Dermis microvascular lymphatic vessel endothelial cell (primary cell): ENCODE measurements at regions not wholly inside any gene's neighbourhood (a gene's known extent, or its start where the extent isn't known, plus 50 kb on each side); places are given as distances from the start of the nearest gene placed in this dataset.
"Not testable (repeated sequence)": the region's sequence is repeated elsewhere in the genome, so short reads cannot be mapped to it uniquely, and the experiment has no call there.

Experiments used
- DNase-seq, 2 donors: peaks; one replicate each; pipeline versions ENCODE4 v3.0.0 to v3.0.0-alpha.2; 2010; ENCODE audit warnings: low read depth in 2 of 2

DNA sequence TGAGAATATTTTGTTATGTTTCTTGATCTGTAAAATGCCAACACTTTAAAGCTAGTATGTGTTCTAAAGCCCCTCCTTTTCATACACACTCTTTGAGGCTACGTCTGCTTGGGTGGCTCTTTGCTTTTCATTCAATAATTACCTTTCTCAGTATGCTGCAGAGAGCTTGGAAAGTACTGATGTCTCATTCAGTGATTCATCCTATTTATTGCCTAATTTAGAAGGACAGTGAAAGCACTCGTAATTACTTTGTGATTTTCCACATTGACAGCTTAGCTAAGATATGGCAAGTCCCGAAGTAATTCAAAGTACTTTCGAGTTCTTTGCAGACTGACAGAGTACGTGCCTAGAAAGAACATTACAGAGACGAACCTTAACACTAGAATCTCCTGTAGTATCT lies 57.2 kb downstream of the BMP15 start:
- DNase-seq = no peak

GRCh38 chrX:50968871-50969635 lies 58.5 kb downstream of the BMP15 start:
- not testable (repeated sequence) for DNase-seq

DNA sequence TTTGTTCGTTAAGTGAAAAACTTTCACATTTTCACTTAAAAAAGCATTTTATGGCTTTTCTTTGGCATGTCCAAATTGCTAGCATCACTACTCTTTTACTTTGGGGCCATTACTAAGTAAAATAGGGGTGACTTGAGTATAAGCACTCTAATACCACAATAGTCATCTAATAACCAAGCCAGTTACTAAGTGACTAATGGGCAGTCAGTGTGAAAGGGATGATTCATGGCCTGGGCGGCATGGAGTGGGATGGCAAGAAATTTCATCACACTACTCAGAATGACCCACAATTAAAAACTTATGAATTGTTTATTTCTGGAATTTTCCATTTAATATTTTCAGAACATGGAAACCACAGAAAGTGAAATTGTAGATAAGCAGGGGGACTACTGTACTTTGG lies 60.9 kb downstream of the BMP15 start:
- no peak for DNase-seq

DNA sequence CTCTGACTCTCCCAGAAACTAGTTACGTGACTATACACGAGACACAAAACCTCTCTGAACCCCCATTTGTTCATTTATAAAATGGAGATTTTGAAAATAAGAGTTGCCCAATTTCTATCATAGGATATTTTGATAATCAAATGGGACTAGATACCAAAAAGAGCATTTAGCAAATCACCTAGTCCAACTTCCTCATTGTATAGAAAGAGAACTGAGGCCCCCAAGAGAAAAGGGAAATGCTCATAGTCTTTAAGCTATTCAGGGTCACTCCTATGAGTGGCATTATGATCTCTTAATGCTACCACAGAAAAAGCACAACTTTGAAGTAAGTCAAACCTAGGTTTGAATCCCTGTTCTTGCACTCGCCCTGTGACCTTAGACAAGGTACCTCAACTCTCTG lies 62.7 kb downstream of the BMP15 start:
- no peak for DNase-seq

DNA sequence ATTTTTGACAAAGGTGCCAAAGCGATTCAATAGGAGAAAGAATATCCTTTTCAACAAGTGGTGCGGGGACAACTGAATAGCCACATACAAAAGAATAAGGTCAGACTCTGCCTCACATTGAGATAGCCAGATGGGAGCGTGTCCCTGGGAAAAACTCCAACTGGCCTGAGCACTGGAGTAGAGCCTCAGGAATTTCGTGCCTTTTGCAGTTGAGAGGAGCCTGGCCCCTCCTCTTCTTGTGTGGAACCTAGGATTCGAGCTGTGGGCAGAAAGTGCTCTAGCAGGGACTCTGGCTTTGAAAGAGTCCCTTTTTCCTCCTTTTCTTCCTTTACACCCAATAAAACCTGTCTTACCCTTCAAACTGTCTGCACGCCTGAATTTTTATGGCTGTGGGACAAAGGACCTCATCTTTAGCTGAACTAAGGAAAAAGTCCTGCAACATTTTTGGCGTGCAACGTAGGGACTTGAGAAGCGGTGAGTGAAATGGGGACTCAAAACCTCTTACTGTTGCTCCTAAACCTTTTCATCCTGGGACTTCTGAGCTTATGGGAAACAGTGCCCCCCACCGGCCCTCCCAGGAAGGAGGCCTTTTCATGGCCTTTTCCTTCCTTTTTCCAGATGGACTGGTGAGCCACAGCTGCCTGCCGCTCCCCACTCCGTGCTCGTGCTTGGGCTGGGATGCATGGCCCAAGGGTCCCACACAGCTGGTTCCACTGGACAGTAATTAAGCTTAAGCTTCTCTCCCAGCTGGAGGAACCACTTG lies 68.6 kb downstream of the BMP15 start:
- no peak for DNase-seq

- no peak for DNase-seq
These were observed 69.7 kb downstream of the BMP15 start for GRCh38 chrX:50980251-50980650.

DNA sequence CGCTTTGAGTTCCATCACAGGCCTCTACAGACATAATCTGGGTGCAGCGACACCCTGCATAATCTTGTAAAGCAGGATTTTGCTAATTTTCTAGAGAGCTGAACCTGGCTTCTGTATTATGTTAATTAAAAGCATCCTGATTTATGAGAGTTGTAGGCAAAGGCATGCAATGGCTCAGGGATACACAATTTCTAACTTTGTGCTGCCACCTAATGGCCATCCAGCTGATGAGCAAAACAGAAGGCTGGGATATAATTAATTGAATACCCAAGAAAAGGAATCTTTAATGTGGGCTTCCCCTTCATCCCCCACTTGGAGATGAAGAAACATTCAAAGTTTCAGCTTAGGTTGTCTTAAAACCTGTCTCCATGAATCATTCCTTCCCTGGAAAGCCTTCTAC lies 78.1 kb downstream of the BMP15 start:
- peak in 1 of 2 donors; percentile 28 for DNase-seq

GRCh38 chrX:50996930-50997329 lies 86.4 kb downstream of the BMP15 start:
- no peak for DNase-seq

- DNase-seq = not testable (repeated sequence)
These were observed 89.8 kb downstream of the BMP15 start for GRCh38 chrX:51000384-51000783.

DNA sequence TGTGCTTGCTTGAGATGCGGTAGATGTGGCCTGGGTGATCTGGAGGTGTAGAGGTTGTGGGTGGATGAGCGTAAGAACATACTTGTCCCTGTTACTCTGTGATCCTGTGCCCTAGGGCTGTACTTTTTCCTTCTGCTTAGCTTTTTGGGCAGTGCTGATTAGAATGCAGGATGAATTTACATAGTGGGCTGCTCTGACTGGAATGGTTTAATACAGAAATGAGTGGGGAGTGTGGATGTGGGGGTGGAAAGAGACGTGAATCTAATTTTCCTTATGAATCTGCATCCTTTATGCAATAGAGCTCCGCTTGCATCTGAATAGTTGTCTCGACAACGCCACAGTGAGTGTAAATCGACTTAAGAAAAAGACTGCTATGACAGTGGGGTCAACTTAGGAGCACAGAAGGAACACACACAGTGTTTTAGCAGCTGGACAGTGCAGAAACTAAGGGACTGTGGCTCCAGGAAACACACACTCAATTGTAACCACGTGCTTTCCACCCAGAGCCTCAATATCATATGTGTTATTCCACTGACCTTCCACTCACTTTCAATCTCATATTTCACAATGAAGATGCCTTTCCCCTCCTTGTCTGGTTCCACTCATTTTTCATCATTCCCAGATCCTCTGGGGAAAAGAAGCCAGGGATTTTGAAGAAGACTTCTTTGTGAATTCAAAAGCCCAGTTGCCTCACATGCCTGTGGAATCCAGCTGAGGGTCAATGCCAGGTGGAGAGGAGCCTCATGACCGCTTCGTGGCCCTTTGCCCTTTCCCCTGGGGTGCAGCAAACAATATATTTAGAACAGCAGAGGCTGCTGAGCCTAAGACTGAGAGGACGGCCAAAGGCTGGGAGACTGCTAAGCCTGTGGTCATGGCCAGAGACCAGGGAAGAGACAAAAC lies 91.4 kb downstream of the BMP15 start:
- not testable (repeated sequence) for DNase-seq

GRCh38 chrX:51006064-51006463 lies 95.5 kb downstream of the BMP15 start:
- no peak for DNase-seq

GRCh38 chrX:51024106-51024696 lies 113.7 kb downstream of the BMP15 start:
- no peak for DNase-seq

DNA sequence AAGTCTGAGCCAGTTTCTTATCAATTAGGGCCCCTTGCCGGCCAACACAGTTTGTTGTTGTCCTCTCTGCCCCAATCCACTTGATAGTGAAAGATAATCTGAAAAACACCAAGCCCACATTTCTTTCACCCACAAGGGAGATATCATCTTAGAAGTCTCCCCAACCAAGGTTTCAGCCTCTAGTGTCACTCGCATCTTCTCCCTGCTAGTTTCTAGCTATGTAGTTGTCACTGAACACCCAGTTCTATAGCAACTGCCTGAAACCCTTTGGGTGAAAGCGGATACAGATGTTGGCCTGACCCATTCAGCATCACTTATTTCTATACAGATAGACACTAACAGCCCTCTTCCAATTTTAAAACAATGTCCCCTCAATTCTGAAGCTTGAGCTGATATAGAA lies 116.3 kb downstream of the BMP15 start:
- DNase-seq = no peak

DNA sequence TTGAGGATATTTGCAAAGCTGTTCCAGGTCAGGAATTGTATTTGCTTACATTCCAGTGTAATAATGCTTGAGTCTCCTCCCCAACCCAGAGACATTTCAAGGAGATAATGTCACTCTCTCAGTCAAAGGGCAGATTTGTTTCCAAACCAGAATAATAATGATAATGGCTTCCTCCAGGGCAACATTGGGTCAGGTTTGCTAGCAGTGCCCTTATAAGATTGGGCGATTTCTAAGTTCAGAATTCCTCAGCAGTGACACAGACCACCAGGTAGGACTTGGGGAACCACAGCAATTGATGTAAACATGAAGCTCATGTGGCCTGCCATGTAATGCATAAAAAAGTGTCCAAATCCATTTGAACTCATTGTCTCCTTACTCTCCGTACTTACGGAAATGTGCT lies 125.2 kb downstream of the BMP15 start:
- no peak for DNase-seq

DNA sequence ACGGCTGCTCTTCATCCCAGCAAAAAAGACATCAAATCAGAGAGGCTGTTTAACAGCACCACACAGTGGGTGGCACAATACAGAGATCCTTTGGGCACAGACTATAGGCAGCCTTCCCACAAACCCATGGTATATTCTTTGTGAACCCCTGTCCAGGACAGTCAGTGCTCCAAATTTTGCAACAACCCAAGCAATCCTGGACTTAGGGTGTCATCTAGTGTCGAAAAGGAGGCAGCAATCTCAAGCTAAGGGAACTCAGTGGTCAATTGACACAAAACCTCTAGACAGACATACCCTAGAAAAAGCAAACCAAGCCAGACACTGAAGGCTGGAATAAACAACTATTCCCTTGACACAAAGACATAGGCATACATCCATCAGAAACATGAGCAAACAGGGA lies 137.4 kb downstream of the BMP15 start:
- no peak for DNase-seq

DNA sequence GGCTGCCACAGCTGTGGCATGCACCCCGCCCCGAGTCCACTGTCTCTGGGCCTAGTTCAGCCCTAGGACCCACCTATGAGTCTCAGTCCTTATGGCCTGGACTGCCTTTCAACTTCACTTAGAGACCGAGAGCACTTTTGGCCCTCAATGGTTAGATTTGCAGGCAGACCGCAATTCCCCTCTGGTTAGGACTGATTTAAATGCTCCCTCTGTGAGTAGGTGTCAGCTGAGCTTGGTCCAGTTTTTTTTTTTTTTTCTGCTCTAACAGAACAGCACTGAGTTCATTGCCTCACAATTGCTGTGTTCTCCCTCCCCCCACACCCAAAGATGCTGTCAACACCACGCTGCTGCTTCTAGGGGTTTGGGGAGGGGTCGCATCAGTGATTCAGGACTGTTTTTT lies 143.2 kb downstream of the BMP15 start:
- no peak for DNase-seq

- DNase-seq = no peak
These were observed 187.5 kb downstream of the BMP15 start for GRCh38 chrX:51098046-51098445.

DNA sequence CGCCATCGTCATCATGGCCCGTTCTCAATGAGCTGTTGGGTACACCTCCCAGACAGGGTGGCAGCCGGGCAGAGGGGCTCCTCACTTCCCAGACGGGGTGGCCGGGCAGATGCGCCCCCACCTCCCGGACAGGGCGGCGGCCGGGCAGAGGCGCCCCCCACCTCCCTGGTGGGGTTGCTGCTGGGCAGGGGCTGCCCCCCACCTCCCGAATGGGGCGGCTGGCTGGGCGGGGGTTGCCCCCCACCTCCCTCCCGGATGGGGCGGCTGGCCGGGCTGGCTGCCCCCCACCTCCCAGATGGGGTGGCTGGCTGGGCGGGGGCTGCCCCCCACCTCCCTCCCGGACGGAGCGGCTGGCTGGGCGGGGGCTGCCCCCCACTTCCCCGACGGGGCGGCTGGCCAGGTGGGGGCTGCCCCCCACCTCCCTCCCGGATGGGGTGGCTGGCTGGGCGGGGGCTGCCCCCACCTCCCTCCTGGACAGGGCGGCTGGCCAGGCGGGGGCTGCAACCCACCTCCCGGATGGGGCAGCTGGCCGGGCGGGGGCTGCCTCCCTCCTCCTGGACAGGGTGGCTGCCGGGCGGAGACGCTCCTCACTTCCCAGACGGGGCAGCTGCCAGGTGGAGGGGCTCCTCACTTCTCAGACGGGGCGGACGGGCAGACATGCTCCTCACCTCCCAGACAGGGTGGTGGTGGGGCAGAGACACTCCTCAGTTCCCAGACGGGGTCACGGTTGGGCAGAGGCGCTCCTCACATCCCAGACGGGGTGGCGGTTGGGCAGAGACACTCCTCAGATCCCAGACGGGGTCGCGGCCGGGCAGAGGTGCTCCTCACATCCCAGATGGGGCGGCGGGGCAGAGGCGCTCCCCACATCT lies 208.8 kb downstream of the BMP15 start:
- not testable (repeated sequence) for DNase-seq

DNA sequence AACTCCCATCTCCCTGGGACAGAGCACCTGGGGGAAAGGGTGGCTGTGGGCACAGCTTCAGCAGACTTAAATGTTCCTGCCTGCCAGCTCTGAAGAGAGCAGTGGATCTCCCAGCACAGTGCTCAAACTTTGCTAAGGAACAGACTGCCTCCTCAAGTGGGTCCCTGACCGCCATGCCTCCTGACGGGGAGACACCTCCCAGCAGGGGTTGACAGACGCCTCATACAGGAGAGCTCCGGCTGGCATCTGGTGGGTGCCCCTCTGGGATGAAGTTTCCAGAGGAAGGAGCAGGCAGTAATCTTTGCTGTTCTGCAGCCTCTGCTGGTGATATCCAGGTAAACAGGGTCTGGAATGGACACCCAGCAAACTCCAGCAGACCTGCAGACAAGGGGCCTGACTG lies 206.9 kb upstream of the NUDT10 start:
- DNase-seq = not testable (repeated sequence)

- peak; percentile 12 to 30 for DNase-seq
These were observed 187.7 kb upstream of the NUDT10 start for GRCh38 chrX:51144828-51145442.
